ENCODE measurements at regions not wholly inside any gene's neighbourhood (a gene's known extent, or its start where the extent isn't known, plus 50 kb on each side); places are given as distances from the start of the nearest gene placed in this dataset.
"Not testable (repeated sequence)": the region's sequence is repeated elsewhere in the genome, so short reads cannot be mapped to it uniquely, and the experiment has no call there.

GRCh38 chr15:92845126-92845508 is 55.0 kb upstream of the CHD2 start:
- H3K36me3 Mint-ChIP-seq (ENCODE audit: low read depth) = peaks cover 3% of the 10 kb centered on the region
- peak overlapping the region; percentile 82 for H3K27ac Mint-ChIP-seq
- peaks cover 74% of the 10 kb centered on the region for H3K4me1 Mint-ChIP-seq (ENCODE audit: low read depth)
- peak overlapping the region; percentile 56 for H3K4me3 Mint-ChIP-seq
- no peaks in the 10 kb centered on the region for H3K27me3 Mint-ChIP-seq
- no peaks in the 10 kb centered on the region for H3K9me3 Mint-ChIP-seq

DNA sequence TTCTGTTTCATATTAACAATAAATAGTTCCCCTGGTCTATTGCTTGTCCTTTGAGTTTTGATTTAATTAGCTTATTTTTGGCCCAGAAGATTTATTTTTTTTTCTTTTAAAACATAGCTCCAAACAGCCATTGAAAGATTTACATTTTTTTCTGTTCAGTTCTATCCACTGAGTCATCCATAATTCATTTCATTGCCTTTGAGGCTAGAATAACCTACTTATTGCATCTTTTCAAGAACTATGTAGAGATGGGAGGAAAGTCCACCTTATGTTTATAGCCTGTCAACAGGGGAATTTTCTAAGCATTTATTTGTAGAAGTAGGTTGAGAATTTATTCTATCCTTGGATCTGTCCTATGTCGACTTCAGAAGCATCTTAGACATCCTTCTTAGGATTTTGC is 53.4 kb upstream of the CHD2 start:
- H3K9me3 Mint-ChIP-seq = no peaks in the 10 kb centered on the region
- no peak overlapping the region for H3K27ac Mint-ChIP-seq
- H3K27me3 Mint-ChIP-seq = no peaks in the 10 kb centered on the region
- H3K4me3 Mint-ChIP-seq = no peak overlapping the region
- H3K4me1 Mint-ChIP-seq (ENCODE audit: low read depth) = peaks cover 70% of the 10 kb centered on the region
- H3K36me3 Mint-ChIP-seq (ENCODE audit: low read depth) = peaks cover 6% of the 10 kb centered on the region

- H3K4me3 Mint-ChIP-seq = no peak overlapping the region
- H3K27ac Mint-ChIP-seq = peak overlapping the region; percentile 89
- no peaks in the 10 kb centered on the region for H3K27me3 Mint-ChIP-seq
- peaks cover 6% of the 10 kb centered on the region for H3K36me3 Mint-ChIP-seq (ENCODE audit: low read depth)
- no peaks in the 10 kb centered on the region for H3K9me3 Mint-ChIP-seq
- peaks cover 71% of the 10 kb centered on the region for H3K4me1 Mint-ChIP-seq (ENCODE audit: low read depth)
These were observed 52.3 kb upstream of the CHD2 start for GRCh38 chr15:92847841-92848240.

DNA sequence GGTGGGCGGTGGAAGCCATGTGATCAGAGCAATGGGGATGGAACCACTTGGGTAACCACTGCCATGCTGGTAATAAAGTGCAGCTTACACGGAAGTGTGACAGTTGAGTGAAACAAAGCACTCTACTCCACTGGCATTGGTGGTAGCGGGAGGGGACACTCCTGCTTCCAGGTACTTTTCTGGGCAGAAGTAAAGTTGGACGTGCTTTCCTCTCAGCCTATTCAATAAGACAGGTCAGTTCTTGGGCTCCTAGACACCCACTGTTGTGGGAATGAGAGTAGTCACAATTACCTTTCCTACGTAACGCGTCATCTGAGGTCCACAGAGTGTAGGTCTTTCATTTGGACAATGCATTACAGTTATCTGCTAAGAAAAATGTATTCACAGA is 51.7 kb upstream of the CHD2 start:
- Mint-ChIP-seq H3K4me1 (ENCODE audit: low read depth) (peaks cover 74% of the 10 kb centered on the region), H3K27ac (peak overlapping the region; percentile 89), H3K4me3 (no peak overlapping the region), H3K9me3 (no peaks in the 10 kb centered on the region), H3K36me3 (ENCODE audit: low read depth) (peaks cover 6% of the 10 kb centered on the region), H3K27me3 (no peaks in the 10 kb centered on the region)

DNA sequence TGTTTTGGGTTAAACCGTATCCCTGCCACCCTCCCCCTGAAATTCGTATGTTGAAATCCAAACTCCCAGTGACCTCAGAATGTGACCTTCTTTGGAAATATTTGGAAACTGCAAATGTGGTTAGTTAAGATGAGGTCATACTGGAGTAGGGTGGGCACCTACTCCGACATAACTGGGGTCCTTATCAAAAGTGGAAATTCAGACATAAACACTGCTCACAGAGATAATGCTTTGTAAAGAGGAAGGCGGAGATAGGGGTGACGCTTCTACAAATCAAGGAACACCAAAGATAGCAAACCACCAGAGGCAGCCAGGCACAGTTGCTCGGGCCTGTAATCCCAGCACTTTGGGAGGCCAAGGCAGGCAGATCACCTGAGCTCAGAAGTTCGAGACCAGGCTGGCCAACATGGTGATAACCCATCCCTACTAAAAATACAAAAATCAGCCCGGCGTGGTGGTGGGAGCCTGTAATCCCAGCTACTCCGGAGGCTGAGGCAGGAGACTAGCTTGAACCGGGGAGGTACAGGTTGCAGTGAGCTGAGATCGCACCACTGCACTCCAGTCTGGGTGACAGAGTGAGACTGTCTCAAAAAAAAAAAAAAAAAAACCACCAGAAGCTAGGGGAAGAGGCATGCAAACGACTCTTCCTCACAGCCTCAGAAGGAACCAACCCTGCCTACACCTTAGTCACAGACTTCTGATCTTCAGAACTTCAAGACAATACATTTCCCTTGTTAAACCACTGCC is 51.1 kb upstream of the CHD2 start:
- peak overlapping the region; percentile 89 for H3K27ac Mint-ChIP-seq
- H3K4me3 Mint-ChIP-seq = peak overlapping the region; percentile 41
- H3K27me3 Mint-ChIP-seq = no peaks in the 10 kb centered on the region
- peaks cover 6% of the 10 kb centered on the region for H3K36me3 Mint-ChIP-seq (ENCODE audit: low read depth)
- peaks cover 70% of the 10 kb centered on the region for H3K4me1 Mint-ChIP-seq (ENCODE audit: low read depth)
- no peaks in the 10 kb centered on the region for H3K9me3 Mint-ChIP-seq

- Mint-ChIP-seq H3K4me1 (ENCODE audit: low read depth) (peaks cover 60% of the 10 kb centered on the region), H3K27ac (peak overlapping the region; percentile 89), H3K4me3 (peak overlapping the region; percentile 20)
- H3K27me3 Mint-ChIP-seq; H3K9me3 Mint-ChIP-seq; H3K36me3 Mint-ChIP-seq (ENCODE audit: low read depth): not testable (repeated sequence)
These were observed 49.9 kb upstream of the CHD2 start for GRCh38 chr15:92850218-92850617.
